Femur (tissue), 1 donor: ENCODE measurements at regions not wholly inside any gene's neighbourhood (a gene's known extent, or its start where the extent isn't known, plus 50 kb on each side); places are given as distances from the start of the nearest gene placed in this dataset.
A peak's percentile ranks its signal among the peaks of the same experiment; 100 is the strongest.
"Not testable (repeated sequence)": the region's sequence is repeated elsewhere in the genome, so short reads cannot be mapped to it uniquely, and the experiment has no call there.

ENCODE experiments used
- DNase-seq: peaks from one replicate; pipeline ENCODE4 v3.0.0-alpha.2; 2017

- DNase-seq, result no peak
Observed at GRCh38 chr12:27133022-27133590, 50.7 kb upstream of the C12orf71 start.

GRCh38 chr12:27140478-27140969 lies 58.1 kb upstream of the C12orf71 start:
- DNase-seq, result no peak

- DNase-seq, result peak; percentile 67
Observed at GRCh38 chr12:27142101-27142721, 59.8 kb upstream of the C12orf71 start.

GRCh38 chr12:27143256-27144069 lies 61.1 kb upstream of the C12orf71 start:
- DNase-seq, result no peak

- DNase-seq, result not testable (repeated sequence)
Observed at GRCh38 chr12:27145725-27146124, 63.3 kb upstream of the C12orf71 start.

GRCh38 chr12:27148373-27148772 lies 66.0 kb upstream of the C12orf71 start:
- no peak for DNase-seq

GRCh38 chr12:27148791-27149190 lies 66.4 kb upstream of the C12orf71 start:
- DNase-seq, result no peak

- no peak for DNase-seq
Observed at GRCh38 chr12:27151479-27151878, 69.1 kb upstream of the C12orf71 start.

- DNase-seq, result no peak
Observed at GRCh38 chr12:27158297-27158696, 75.9 kb upstream of the C12orf71 start.

GRCh38 chr12:27161458-27162228 lies 79.3 kb upstream of the C12orf71 start:
- no peak for DNase-seq

- DNase-seq, result no peak
Observed at GRCh38 chr12:27162229-27162537, 79.8 kb upstream of the C12orf71 start.

GRCh38 chr12:27163048-27163715 lies 80.8 kb upstream of the C12orf71 start:
- DNase-seq, result no peak

- DNase-seq, result no peak
Observed at GRCh38 chr12:27163894-27164293, 80.2 kb upstream of the STK38L start.

- DNase-seq, result no peak
Observed at GRCh38 chr12:27164330-27165040, 79.6 kb upstream of the STK38L start.

- DNase-seq, result not testable (repeated sequence)
Observed at GRCh38 chr12:27165958-27166357, 78.1 kb upstream of the STK38L start.

- not testable (repeated sequence) for DNase-seq
Observed at GRCh38 chr12:27171494-27171893, 72.6 kb upstream of the STK38L start.

- no peak for DNase-seq
Observed at GRCh38 chr12:27176765-27177164, 67.3 kb upstream of the STK38L start.

GRCh38 chr12:27177706-27178105 lies 66.4 kb upstream of the STK38L start:
- no peak for DNase-seq

GRCh38 chr12:27178255-27178654 lies 65.8 kb upstream of the STK38L start:
- no peak for DNase-seq

- no peak for DNase-seq
Observed at GRCh38 chr12:27178723-27179399, 65.2 kb upstream of the STK38L start.
